ENCODE measurements at regions not wholly inside any gene's neighbourhood (a gene's known extent, or its start where the extent isn't known, plus 50 kb on each side); places are given as distances from the start of the nearest gene placed in this dataset.

- Histone ChIP-seq H3F3A (ENCODE audit: insufficient read depth, low read length, poor library complexity, severe bottlenecking) (no peaks in the 10 kb centered on the region), H4K20me1 (ENCODE audit: insufficient read depth) (no peaks in the 10 kb centered on the region), H3K9me2 (ENCODE audit: insufficient read depth, low read length) (no peaks in the 10 kb centered on the region), H2AFZ (ENCODE audit: low read depth, low read length) (no peak overlapping the region), H3K4me2 (ENCODE audit: low read length) (no peak overlapping the region), H3K27me3 (ENCODE audit: insufficient read depth, low read depth, low read length) (no peaks in the 10 kb centered on the region), H3K4me3 (ENCODE audit: low read length) (no peak overlapping the region), H3K36me3 (ENCODE audit: insufficient read depth, low read length) (no peaks in the 10 kb centered on the region), H3K79me2 (replicated peaks; ENCODE audit: insufficient read depth, low read length) (no peaks in the 10 kb centered on the region), H3K9me3 (ENCODE audit: low read length) (no peaks in the 10 kb centered on the region), H3K27ac (ENCODE audit: low read length) (no peak overlapping the region), H3K9ac (ENCODE audit: low read length) (no peak overlapping the region)
- TF ChIP-seq EP300 (conservative IDR thresholded peaks at IDR 0.05; ENCODE audit: poor library complexity, severe bottlenecking) (no peak), MXI1 (conservative IDR thresholded peaks at IDR 0.05; ENCODE audit: poor library complexity, severe bottlenecking) (no peak), TAF1 (IDR thresholded peaks at IDR 0.05; ENCODE audit: low read depth) (no peak), RAD21 (conservative IDR thresholded peaks at IDR 0.05) (no peak), SMC3 (conservative IDR thresholded peaks at IDR 0.05; ENCODE audit: poor library complexity) (no peak), EZH2 (IDR thresholded peaks at IDR 0.05; ENCODE audit: borderline replicate concordance, insufficient read depth, low read length, poor library complexity, severe bottlenecking) (no peak), POLR2AphosphoS5 (IDR thresholded peaks at IDR 0.05) (no peak), CTCF (IDR thresholded peaks at IDR 0.05; ENCODE audit: poor library complexity, severe bottlenecking) (no peak)
- TF ChIP-seq, protein P1, sequence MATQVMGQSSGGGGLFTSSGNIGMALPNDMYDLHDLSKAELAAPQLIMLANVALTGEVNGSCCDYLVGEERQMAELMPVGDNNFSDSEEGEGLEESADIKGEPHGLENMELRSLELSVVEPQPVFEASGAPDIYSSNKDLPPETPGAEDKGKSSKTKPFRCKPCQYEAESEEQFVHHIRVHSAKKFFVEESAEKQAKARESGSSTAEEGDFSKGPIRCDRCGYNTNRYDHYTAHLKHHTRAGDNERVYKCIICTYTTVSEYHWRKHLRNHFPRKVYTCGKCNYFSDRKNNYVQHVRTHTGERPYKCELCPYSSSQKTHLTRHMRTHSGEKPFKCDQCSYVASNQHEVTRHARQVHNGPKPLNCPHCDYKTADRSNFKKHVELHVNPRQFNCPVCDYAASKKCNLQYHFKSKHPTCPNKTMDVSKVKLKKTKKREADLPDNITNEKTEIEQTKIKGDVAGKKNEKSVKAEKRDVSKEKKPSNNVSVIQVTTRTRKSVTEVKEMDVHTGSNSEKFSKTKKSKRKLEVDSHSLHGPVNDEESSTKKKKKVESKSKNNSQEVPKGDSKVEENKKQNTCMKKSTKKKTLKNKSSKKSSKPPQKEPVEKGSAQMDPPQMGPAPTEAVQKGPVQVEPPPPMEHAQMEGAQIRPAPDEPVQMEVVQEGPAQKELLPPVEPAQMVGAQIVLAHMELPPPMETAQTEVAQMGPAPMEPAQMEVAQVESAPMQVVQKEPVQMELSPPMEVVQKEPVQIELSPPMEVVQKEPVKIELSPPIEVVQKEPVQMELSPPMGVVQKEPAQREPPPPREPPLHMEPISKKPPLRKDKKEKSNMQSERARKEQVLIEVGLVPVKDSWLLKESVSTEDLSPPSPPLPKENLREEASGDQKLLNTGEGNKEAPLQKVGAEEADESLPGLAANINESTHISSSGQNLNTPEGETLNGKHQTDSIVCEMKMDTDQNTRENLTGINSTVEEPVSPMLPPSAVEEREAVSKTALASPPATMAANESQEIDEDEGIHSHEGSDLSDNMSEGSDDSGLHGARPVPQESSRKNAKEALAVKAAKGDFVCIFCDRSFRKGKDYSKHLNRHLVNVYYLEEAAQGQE (IDR thresholded peaks at IDR 0.05; ENCODE audit: borderline replicate concordance) = no peak
These were observed 213.8 kb upstream of the JUN start for GRCh38 chr1:58997637-58998036.

- H3K27me3 ChIP-seq (ENCODE audit: insufficient read depth, low read depth, low read length) = no peaks in the 10 kb centered on the region
- H2AFZ ChIP-seq (ENCODE audit: low read depth, low read length) = no peak overlapping the region
- no peaks in the 10 kb centered on the region for H3K36me3 ChIP-seq (ENCODE audit: insufficient read depth, low read length)
These were observed 215.8 kb upstream of the JUN start for GRCh38 chr1:58999676-59000075.

DNA sequence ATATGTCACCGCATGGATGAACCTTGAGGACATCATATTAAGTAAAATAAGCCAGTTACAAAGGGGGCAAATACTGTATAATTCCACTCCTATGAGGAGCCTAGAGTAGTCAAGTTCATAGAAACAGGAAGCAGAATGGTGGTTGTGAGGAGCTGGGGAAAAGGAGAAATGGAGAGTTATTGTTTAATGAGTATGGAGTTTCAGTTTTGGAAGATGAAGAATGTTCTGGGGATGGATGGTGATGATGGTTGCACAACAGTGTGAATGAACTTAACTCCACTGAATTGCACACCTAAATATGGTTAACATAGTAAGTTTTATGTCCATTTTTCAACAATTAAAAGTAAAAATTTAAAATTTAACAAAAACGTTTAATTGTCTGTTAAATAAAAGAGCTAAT is 220.9 kb upstream of the JUN start:
- H3K9me3 ChIP-seq (ENCODE audit: low read length) = no peaks in the 10 kb centered on the region

More at GRCh38 chr1:58999676-59000075, 215.8 kb upstream of the JUN start:
- no peaks in the 10 kb centered on the region for H3K79me2 ChIP-seq (replicated peaks; ENCODE audit: insufficient read depth, low read length)
- H3K4me2 ChIP-seq (ENCODE audit: low read length) = no peak overlapping the region
- no peaks in the 10 kb centered on the region for H3K9me3 ChIP-seq (ENCODE audit: low read length)
- no peaks in the 10 kb centered on the region for H3F3A ChIP-seq (ENCODE audit: insufficient read depth, low read length, poor library complexity, severe bottlenecking)
- H4K20me1 ChIP-seq (ENCODE audit: insufficient read depth) = no peaks in the 10 kb centered on the region
- H3K9me2 ChIP-seq (ENCODE audit: insufficient read depth, low read length) = no peaks in the 10 kb centered on the region
- no peak overlapping the region for H3K4me3 ChIP-seq (ENCODE audit: low read length)
- TF ChIP-seq EZH2 (IDR thresholded peaks at IDR 0.05; ENCODE audit: borderline replicate concordance, insufficient read depth, low read length, poor library complexity, severe bottlenecking) (no peak), RAD21 (conservative IDR thresholded peaks at IDR 0.05) (no peak)
- H3K27ac ChIP-seq (ENCODE audit: low read length) = no peak overlapping the region
- no peak overlapping the region for H3K9ac ChIP-seq (ENCODE audit: low read length)

More for the DNA sequence above, 220.9 kb upstream of the JUN start:
- Histone ChIP-seq H3K4me3 (ENCODE audit: low read length) (no peak overlapping the region), H3K79me2 (replicated peaks; ENCODE audit: insufficient read depth, low read length) (no peaks in the 10 kb centered on the region), H3K36me3 (ENCODE audit: insufficient read depth, low read length) (no peaks in the 10 kb centered on the region), H3F3A (ENCODE audit: insufficient read depth, low read length, poor library complexity, severe bottlenecking) (no peaks in the 10 kb centered on the region), H3K27ac (ENCODE audit: low read length) (no peak overlapping the region), H3K4me2 (ENCODE audit: low read length) (no peak overlapping the region), H4K20me1 (ENCODE audit: insufficient read depth) (no peaks in the 10 kb centered on the region), H3K27me3 (ENCODE audit: insufficient read depth, low read depth, low read length) (no peaks in the 10 kb centered on the region), H2AFZ (ENCODE audit: low read depth, low read length) (no peak overlapping the region), H3K9ac (ENCODE audit: low read length) (no peak overlapping the region), H3K9me2 (ENCODE audit: insufficient read depth, low read length) (no peaks in the 10 kb centered on the region)
- no peak for TF ChIP-seq SMC3 (conservative IDR thresholded peaks at IDR 0.05; ENCODE audit: poor library complexity)
- no peak for TF ChIP-seq POLR2AphosphoS5 (IDR thresholded peaks at IDR 0.05)
- TF ChIP-seq, protein P1 (IDR thresholded peaks at IDR 0.05; ENCODE audit: borderline replicate concordance) = no peak
- TF ChIP-seq EP300 (conservative IDR thresholded peaks at IDR 0.05; ENCODE audit: poor library complexity, severe bottlenecking) = no peak
- no peak for TF ChIP-seq CTCF (IDR thresholded peaks at IDR 0.05; ENCODE audit: poor library complexity, severe bottlenecking)
- TF ChIP-seq EZH2 (IDR thresholded peaks at IDR 0.05; ENCODE audit: borderline replicate concordance, insufficient read depth, low read length, poor library complexity, severe bottlenecking) = no peak
- TF ChIP-seq TAF1 (IDR thresholded peaks at IDR 0.05; ENCODE audit: low read depth) = no peak
- TF ChIP-seq RAD21 (conservative IDR thresholded peaks at IDR 0.05) = no peak
- TF ChIP-seq MXI1 (conservative IDR thresholded peaks at IDR 0.05; ENCODE audit: poor library complexity, severe bottlenecking) = no peak
